Activated CD4-positive, alpha-beta T cell treated with anti-CD3 and anti-CD28 coated beads, Interleukin-10, Interleukin-2, amounts not matched to agents 100 ng/mL and 50 ng/mL, durations not matched to agents 16 hours and 8 hours (primary cell): ENCODE measurements at regions not wholly inside any gene's neighbourhood (a gene's known extent, or its start where the extent isn't known, plus 50 kb on each side); places are given as distances from the start of the nearest gene placed in this dataset.

Experiments
- DNase-seq: peaks from one replicate; pipeline ENCODE4 v3.0.0-alpha.2; 2020

DNA sequence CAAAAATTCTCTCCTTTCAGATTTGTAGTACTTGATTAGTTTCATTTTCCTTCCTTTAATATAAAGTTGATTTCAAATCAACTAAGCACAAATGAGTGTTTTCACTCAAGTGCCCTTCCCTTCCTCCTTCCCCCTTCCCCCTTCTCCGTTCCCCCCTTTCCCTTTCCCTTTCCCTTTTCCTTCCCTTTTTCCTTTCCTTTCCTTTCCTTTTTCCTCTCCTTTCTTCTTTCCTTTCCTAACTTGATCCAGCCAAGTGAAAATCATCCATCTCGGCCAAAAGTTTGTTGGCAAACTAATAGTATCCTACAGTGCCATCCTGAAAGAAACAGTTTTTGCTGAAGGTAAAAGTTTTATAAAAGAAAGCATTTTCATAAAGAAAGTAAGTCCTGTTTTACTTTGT lies 85.3 kb upstream of the CD180 start:
- DNase-seq = no peak

- DNase-seq = no peak
Observed at GRCh38 chr5:67273689-67274356, 77.2 kb upstream of the CD180 start.

DNA sequence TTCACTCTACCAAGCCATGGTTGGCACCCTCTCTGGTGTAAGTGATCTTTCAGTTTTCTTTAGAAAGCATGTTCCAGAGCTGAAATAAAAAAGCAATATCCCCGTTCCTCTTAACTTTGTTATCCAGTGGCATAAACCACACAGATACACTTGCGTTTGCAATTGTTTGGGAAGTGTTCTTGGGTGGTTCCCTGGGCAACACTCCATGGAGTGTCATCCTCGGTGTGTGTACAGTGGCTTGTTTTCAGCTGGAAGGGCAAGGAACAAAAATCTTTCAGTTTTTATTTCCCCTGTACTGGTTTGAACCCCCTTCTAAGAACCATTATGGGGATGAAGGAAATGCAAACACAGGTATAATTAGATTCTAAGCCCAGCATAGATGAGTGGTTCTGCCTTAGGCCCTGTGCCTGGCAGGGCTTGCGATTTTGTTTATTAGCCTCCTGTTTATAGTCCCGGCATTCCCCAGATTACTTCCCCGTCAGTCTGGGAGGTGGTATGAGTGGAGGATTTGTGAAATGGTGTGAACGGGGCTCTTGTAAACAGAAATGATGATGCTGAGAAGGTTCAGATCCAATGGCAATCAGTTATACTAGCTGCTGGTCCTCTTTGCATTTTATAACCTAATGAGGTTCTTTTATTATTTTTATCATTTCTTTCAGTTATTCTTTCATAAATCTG lies 76.0 kb upstream of the CD180 start:
- no peak for DNase-seq

GRCh38 chr5:67268231-67269021 lies 71.8 kb upstream of the CD180 start:
- DNase-seq = no peak

GRCh38 chr5:67267512-67268216 lies 71.1 kb upstream of the CD180 start:
- no peak for DNase-seq

DNA sequence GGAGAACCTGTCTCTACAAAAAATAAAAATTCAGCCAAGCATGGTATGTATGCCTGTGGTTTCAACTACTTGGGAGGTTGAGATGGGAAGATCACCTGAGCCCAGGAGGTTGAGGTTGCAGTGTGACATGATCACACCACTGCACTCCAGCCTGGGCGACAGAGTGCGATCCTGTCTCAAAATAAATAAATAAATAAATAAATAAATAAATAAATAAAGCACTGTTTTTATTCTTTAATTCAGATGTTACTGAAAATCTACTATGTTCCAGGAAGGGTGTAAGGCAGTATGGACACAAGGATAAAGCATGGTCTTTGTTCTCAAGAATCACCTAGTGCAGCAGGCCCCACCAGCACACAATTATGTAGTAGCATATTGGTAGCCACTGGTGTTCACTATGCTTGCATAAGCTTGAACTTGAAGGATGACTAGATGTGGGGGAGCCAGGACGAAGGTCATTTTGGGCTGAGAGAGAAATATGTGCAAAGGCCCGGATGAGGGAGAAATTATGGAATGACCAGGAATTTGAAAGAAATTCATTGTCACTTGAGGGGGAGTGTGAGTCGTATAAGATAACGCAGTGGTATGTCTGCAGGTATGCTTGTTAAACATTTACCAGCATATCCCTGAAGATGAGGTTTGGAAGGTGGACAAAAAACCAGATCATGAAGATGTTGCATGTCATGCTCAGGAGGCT lies 70.2 kb upstream of the CD180 start:
- no peak for DNase-seq

DNA sequence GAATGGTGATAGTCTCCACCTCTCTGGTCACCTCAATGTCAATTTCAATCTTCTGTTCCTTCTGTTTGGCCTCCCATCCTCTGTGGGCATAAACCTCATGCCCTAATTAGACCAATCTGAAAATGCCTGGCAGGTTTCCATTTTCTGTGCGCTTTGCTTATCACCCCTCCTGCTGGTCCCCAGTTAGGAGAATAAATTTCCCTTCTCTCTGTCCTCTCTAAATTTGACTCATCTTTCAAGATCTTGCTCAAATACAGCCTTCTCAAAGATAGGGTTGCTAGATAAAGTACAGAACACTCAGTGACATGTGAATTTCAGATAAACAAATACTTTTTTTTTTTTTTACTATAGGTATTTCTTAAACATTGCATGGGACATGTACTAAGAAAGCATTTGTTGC lies 69.4 kb upstream of the CD180 start:
- DNase-seq = peak; percentile 11

DNA sequence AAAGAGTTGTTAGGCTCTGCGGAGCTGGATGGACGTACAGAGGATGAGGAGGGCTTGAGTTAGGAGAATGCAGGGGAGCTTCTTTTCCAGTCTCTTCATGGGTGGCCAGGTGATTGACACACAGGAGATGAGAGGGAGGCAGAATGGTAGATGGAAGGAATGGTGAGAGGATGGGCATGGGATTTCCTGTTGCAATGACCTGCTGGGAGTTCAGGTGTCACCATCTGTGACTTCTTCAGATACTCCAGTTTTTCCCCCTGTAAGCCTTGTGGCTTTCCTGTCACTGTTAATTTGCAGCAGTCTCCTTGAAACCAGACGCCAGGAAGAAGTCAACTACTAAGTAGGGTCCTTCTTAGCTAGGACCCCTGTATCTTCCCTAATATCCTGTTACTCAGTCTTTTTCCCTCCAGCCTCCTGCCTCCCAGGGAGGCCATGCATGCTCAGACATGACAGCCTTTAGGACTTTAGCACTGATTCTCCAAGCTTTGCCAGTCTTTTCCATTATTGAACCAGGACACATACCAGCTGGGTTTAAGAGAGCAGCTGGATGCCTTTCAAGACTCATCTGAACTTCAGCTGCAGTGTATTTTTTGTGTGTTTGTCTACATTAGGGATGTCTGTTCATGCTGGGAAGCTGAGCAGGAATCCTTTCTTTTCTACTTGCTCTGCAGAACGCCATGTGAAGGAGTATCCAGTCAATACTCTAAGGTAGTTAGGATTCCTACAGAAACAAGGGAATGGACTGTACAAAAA lies 67.2 kb upstream of the CD180 start:
- no peak for DNase-seq

DNA sequence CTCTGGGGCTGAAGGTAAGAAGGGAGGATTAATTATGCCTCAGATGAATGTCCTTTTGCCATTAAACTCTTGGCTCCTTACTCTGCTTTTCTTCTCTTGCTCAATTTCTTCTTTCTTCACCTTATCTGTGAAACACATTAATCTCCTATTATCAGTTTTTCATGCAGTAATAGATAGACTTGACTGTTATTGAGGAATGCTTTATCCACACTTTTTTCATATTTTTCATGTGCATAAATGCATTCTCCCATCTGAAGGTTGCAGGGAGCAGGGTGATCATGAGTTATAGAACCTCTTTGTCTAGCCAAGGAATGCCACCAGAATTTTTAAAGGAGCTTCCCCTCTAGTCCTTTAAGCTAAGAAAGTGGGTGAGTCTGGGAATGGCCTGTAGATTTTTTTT lies 66.4 kb upstream of the CD180 start:
- no peak for DNase-seq

- no peak for DNase-seq
Observed at GRCh38 chr5:67262206-67262605, 65.6 kb upstream of the CD180 start.

DNA sequence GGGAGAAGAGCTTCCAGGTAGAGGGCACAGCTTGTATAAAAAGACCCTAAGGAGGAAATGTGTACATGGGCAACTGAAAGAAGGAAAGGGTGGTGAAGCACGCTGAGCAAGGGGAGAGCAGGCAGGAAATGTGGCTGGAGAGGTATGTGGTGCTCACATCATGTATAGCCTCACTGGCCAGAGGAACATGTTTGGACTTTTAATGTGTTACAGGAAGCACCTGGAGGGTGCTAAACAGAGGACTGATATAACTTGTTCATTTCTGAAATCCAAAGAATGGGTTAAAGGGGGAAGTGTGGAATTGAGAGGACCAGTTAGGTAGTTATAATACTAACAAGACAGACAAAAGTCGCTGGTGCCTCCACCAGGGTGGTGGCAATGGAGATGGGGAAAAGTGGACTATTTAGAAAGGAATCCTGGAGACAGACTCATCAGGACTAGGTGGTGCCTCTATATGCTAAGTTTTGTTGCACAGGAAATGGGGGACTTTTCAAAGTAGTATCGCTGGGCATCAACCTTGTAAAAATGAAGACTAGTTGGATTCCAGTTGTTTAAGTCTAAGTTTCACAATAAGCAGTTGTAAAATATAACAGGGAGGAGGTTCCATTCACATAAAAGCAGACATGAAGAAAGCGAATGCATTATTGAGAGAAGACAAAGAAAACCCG lies 63.1 kb upstream of the CD180 start:
- no peak for DNase-seq

DNA sequence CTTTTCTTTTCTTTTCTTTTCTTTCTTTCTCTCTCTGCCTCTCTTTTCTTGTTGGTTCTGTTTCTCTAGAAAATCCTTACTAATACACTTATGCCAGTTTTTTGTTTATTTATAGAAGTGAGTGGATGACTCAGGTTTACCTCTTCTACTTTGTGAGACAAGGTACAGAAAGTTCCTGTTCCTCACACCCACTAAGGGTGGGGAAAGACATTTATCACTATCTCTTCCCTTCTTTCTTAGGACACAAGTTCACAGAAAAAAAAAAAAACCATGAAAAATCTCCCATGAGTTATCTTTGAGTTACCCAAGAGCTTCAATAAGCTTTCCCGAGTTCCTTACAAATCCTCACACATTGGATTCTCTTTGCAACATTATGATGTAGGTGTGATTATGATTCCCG lies 60.9 kb upstream of the CD180 start:
- no peak for DNase-seq

DNA sequence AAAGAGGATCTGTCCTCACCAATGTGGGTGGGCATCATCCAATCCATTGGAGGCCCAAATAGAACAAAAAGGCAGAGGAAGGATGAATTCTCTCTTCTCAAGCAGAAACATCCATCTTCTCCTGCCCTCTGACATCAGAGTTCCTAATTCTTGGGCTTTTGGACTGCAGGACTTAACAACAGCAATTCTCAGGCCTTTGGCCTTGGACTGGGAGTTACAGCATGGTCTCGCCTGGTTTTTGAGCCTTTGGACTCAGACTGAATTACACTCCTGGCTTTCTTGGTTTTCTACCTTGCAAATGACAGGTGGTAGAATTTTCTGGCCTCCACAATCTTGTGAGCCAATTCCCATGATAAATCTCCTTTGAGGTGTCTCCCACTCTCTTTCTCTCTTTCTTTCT lies 60.5 kb upstream of the CD180 start:
- DNase-seq = no peak

DNA sequence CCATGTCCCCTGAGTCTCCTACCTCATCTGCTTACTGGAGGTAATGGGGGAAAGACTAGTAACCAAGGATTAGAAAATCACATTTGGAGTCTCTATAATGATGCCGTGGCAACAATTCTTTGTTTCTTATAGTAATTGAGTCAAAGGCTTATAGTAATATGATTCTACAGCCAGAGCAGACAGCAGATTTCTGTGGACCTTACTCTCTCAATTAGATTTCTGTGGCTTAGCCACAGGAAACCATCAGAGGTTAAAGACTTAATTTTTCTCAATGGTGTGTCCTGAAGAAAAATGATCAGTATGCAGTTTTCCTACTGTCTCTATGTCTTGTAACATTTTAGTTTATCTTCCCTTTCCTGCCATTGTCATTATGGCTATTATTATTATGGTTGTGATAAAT lies 59.3 kb upstream of the CD180 start:
- no peak for DNase-seq

DNA sequence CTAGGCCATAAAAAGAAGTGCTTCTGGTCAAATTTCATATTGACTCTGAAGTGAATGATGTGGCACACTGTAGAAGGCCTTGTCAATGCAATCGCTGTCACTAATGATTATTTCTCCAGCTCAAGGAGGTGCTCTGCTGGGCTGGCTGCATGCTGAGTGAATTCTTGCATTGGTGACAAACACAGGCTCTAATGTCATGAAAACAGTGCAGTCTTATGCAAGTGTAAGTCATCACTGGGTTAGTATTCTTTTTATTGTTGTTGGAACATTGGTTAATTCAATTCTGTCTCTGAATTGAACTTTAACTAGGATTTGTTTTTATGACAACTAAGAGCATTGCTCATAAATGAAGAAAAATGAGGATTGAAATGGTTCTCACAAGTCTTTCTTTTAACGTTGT lies 57.3 kb upstream of the CD180 start:
- DNase-seq = no peak

DNA sequence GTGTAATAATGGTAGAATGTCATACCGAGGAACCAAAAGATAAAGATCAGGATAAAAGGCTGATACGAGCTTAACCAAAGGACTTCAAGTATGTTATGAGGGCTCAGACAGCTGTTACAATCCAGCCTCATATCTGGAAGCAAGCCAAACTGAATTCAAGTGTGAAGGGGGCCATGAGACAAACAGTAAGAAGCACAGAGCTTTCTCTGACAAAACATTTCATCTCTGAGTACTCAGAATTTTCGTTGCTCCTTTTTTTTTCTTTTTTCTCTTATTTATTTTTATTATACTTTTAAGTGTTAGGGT lies 52.9 kb upstream of the CD180 start:
- DNase-seq = no peak

DNA sequence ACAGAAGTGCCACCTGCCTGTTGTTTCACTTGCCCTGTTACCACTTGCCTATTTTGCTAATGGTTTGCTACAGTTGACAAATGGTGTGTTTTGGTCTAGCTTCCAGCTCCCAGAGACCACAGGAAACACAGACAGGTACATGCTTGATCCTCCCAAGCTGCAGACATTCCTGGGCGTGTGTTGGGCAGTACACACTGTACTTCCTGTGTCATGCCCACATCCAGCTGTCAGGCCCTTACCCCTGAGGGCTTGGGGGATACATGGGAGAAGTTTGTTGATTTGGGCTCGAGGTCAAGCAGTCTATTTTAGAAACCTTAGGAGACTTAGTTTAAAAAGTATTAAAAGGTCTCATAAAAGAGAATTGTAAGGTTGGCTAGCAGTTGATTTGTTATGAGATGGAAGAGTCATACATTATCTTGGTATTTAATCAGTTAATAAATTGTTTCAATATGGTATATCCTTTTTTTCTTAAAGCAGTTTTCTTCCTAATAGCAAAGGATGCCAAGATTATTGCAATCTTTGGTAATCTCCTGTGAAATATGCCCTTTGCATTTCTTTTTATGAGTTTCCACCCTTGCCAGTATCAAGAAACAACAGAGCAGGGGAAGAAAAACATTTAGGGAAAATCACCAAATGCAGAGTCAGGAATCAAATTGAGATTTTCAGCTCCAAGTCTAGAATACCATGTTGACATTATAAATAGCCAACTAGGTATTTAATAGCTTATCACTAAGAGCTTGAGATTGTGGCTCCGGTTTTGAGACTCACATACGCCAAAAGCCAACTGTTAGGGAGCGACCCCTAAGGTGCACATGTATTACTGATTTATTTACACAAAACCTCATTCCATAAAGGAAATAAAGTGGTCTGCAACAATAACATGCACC lies 52.3 kb upstream of the CD180 start:
- no peak for DNase-seq

DNA sequence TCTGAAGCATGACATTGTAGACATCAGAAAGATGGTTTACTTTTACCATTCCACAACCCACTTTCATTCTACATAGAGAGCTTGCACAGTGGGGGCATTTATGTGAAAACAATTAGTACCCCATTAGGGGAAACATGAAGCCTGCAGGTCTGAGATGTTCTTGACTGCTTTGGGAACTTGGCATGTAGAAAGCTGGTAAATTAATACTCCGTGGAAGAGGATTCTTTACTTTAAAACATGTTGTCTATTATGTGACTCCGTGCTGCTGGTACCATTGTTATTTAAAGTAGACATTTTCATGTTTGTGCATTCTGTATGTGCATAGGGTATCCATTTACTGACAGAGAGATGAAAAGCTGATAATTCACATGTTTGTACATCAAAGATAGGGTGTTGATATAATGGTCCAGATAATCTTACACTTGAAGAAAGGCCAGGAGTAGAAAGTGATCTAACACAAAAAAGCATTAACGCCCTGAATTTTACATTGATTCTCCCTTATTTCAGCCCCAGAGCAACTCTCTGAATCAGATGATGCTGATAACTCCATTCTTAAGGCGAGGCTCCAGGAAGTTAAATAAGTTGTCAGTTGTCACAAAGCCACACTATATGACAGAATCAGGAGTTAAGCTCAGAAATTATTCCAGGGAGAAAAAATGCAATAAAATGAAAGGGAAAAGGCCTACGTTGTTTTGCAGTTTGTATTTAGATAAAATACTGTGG lies 50.1 kb upstream of the CD180 start:
- DNase-seq = no peak
